ENCODE measurements at regions not wholly inside any gene's neighbourhood (a gene's known extent, or its start where the extent isn't known, plus 50 kb on each side); places are given as distances from the start of the nearest gene placed in this dataset.

DNA sequence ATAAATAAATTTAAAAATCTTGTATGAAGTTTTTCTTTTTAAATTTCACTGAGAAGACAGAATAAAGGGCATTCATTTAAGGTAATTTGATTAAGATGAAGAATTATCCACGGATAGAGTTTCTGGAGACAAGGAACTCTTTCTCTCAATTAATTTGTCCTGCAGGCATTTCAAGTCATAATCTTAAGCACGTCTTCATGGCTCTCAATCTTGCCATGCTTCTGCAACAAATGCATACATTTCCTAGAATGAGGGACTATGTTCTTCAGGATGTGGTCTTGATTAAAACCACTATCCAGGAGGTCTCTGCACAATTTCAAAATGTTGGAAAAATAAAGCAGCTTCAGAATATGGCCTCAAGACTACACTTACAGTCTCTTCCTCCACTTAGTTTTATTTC lies 67.6 kb upstream of the LSAMP start:
- TF ChIP-seq ADNP (CRISPR knock-in tag; IDR thresholded peaks at IDR 0.05) (no peak), CBX5 (CRISPR knock-in tag; IDR thresholded peaks at IDR 0.05; ENCODE audit: borderline replicate concordance) (no peak), ZMYM2 (CRISPR knock-in tag; IDR thresholded peaks at IDR 0.05) (no peak), MAFK (conservative IDR thresholded peaks at IDR 0.05 in 1 of 2, IDR thresholded peaks at IDR 0.05 in 1 of 2; ENCODE audit: low read length in 2 of 2) (no peak), ETV5 (CRISPR knock-in tag; IDR thresholded peaks at IDR 0.05; ENCODE audit: borderline replicate concordance) (no peak), KAT8 (CRISPR knock-in tag; IDR thresholded peaks at IDR 0.05) (no peak), RBM39 (IDR thresholded peaks at IDR 0.05; ENCODE audit: low read depth, low read length, poor library complexity, severe bottlenecking) (no peak), POLR2A (IDR thresholded peaks at IDR 0.05; ENCODE audit: insufficient read depth in 1 of 2, low read depth in 2 of 2, low read length in 2 of 2) (no peak)
- TF ChIP-seq, protein P1, sequence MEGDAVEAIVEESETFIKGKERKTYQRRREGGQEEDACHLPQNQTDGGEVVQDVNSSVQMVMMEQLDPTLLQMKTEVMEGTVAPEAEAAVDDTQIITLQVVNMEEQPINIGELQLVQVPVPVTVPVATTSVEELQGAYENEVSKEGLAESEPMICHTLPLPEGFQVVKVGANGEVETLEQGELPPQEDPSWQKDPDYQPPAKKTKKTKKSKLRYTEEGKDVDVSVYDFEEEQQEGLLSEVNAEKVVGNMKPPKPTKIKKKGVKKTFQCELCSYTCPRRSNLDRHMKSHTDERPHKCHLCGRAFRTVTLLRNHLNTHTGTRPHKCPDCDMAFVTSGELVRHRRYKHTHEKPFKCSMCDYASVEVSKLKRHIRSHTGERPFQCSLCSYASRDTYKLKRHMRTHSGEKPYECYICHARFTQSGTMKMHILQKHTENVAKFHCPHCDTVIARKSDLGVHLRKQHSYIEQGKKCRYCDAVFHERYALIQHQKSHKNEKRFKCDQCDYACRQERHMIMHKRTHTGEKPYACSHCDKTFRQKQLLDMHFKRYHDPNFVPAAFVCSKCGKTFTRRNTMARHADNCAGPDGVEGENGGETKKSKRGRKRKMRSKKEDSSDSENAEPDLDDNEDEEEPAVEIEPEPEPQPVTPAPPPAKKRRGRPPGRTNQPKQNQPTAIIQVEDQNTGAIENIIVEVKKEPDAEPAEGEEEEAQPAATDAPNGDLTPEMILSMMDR (CRISPR knock-in tag; IDR thresholded peaks at IDR 0.05) = no peak
- TF ChIP-seq, protein P2, sequence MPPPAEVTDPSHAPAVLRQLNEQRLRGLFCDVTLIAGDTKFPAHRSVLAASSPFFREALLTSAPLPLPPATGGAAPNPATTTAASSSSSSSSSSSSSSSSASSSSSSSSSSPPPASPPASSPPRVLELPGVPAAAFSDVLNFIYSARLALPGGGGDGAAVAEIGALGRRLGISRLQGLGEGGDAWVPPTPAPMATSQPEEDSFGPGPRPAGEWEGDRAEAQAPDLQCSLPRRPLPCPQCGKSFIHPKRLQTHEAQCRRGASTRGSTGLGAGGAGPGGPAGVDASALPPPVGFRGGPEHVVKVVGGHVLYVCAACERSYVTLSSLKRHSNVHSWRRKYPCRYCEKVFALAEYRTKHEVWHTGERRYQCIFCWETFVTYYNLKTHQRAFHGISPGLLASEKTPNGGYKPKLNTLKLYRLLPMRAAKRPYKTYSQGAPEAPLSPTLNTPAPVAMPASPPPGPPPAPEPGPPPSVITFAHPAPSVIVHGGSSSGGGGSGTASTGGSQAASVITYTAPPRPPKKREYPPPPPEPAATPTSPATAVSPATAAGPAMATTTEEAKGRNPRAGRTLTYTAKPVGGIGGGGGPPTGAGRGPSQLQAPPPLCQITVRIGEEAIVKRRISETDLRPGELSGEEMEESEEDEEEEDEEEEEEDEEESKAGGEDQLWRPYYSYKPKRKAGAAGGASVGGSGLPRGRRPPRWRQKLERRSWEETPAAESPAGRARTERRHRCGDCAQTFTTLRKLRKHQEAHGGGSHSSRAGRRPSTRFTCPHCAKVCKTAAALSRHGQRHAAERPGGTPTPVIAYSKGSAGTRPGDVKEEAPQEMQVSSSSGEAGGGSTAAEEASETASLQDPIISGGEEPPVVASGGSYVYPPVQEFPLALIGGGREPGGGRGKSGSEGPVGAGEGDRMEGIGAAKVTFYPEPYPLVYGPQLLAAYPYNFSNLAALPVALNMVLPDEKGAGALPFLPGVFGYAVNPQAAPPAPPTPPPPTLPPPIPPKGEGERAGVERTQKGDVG (CRISPR knock-in tag; IDR thresholded peaks at IDR 0.05; ENCODE audit: borderline replicate concordance) = no peak
- TF ChIP-seq, protein P3, sequence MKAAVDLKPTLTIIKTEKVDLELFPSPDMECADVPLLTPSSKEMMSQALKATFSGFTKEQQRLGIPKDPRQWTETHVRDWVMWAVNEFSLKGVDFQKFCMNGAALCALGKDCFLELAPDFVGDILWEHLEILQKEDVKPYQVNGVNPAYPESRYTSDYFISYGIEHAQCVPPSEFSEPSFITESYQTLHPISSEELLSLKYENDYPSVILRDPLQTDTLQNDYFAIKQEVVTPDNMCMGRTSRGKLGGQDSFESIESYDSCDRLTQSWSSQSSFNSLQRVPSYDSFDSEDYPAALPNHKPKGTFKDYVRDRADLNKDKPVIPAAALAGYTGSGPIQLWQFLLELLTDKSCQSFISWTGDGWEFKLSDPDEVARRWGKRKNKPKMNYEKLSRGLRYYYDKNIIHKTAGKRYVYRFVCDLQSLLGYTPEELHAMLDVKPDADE (CRISPR knock-in tag; IDR thresholded peaks at IDR 0.05) = no peak
- TF ChIP-seq, protein P4, sequence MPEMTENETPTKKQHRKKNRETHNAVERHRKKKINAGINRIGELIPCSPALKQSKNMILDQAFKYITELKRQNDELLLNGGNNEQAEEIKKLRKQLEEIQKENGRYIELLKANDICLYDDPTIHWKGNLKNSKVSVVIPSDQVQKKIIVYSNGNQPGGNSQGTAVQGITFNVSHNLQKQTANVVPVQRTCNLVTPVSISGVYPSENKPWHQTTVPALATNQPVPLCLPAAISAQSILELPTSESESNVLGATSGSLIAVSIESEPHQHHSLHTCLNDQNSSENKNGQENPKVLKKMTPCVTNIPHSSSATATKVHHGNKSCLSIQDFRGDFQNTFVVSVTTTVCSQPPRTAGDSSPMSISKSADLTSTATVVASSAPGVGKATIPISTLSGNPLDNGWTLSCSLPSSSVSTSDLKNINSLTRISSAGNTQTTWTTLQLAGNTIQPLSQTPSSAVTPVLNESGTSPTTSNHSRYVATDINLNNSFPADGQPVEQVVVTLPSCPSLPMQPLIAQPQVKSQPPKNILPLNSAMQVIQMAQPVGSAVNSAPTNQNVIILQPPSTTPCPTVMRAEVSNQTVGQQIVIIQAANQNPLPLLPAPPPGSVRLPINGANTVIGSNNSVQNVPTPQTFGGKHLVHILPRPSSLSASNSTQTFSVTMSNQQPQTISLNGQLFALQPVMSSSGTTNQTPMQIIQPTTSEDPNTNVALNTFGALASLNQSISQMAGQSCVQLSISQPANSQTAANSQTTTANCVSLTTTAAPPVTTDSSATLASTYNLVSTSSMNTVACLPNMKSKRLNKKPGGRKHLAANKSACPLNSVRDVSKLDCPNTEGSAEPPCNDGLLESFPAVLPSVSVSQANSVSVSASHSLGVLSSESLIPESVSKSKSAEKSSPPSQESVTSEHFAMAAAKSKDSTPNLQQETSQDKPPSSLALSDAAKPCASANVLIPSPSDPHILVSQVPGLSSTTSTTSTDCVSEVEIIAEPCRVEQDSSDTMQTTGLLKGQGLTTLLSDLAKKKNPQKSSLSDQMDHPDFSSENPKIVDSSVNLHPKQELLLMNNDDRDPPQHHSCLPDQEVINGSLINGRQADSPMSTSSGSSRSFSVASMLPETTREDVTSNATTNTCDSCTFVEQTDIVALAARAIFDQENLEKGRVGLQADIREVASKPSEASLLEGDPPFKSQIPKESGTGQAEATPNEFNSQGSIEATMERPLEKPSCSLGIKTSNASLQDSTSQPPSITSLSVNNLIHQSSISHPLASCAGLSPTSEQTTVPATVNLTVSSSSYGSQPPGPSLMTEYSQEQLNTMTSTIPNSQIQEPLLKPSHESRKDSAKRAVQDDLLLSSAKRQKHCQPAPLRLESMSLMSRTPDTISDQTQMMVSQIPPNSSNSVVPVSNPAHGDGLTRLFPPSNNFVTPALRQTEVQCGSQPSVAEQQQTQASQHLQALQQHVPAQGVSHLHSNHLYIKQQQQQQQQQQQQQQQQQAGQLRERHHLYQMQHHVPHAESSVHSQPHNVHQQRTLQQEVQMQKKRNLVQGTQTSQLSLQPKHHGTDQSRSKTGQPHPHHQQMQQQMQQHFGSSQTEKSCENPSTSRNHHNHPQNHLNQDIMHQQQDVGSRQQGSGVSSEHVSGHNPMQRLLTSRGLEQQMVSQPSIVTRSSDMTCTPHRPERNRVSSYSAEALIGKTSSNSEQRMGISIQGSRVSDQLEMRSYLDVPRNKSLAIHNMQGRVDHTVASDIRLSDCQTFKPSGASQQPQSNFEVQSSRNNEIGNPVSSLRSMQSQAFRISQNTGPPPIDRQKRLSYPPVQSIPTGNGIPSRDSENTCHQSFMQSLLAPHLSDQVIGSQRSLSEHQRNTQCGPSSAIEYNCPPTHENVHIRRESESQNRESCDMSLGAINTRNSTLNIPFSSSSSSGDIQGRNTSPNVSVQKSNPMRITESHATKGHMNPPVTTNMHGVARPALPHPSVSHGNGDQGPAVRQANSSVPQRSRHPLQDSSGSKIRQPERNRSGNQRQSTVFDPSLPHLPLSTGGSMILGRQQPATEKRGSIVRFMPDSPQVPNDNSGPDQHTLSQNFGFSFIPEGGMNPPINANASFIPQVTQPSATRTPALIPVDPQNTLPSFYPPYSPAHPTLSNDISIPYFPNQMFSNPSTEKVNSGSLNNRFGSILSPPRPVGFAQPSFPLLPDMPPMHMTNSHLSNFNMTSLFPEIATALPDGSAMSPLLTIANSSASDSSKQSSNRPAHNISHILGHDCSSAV (CRISPR knock-in tag; IDR thresholded peaks at IDR 0.05; ENCODE audit: borderline replicate concordance) = no peak
